ENCODE measurements at regions not wholly inside any gene's neighbourhood (a gene's known extent, or its start where the extent isn't known, plus 50 kb on each side); places are given as distances from the start of the nearest gene placed in this dataset.
A peak's percentile ranks its signal among the peaks of the same experiment; 100 is the strongest.

DNA sequence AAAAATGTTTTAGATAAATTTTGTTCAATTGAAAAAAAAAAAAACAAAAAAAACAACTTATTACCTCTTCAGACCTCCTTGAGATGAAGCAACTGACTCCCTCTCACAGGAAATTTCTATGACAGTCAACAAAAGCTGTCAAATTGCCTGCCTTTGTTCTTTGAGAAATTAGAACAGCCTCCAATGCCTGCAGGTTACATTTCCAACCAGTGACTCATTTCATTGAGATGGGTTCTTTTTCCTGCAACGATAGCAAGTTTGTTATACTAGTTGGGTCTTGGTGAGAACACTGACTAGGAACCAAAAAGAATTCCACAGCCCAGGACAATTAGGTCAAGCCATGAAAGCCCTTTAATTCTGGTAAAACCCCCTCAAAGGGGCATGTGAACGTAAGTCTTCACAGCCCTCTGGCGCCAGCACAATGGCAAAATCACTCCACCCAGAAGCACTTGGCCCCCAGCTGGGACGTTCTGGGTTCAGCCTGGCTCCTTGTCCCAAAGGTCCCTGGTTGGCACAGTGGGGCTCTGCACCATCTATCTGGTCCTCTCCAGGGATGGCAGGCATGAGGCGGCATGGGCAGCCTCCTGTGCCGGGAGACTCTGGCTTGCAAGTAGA is 87.0 kb downstream of the SPP2 start:
- WGBS, 2 donors, result 79 to 82% methylated on average over 6 of the region's 6 CpGs
- peak overlapping the region in 1 of 4 donors; percentile 11 for H3K27ac ChIP-seq
- no peaks in the 10 kb centered on the region for H3K9me3 ChIP-seq
- ATAC-seq, result no peak
- no peak overlapping the region for H3K4me3 ChIP-seq
- intact Hi-C loops (cut with DNase I), result loop anchor here (5.0 to 10.0 kb wide), 2 partner anchors 360 to 407 kb away; partner anchors contain the start of gene ARL4C
- peaks cover 12% of the 10 kb centered on the region for H3K4me1 ChIP-seq
- no peaks in the 10 kb centered on the region for H3K27me3 ChIP-seq
- no peaks in the 10 kb centered on the region for H3K36me3 ChIP-seq (replicated peaks in 1 of 2; ENCODE audit: insufficient read depth in 1 of 2, low read depth in 2 of 2)
- TF ChIP-seq, protein P1, sequence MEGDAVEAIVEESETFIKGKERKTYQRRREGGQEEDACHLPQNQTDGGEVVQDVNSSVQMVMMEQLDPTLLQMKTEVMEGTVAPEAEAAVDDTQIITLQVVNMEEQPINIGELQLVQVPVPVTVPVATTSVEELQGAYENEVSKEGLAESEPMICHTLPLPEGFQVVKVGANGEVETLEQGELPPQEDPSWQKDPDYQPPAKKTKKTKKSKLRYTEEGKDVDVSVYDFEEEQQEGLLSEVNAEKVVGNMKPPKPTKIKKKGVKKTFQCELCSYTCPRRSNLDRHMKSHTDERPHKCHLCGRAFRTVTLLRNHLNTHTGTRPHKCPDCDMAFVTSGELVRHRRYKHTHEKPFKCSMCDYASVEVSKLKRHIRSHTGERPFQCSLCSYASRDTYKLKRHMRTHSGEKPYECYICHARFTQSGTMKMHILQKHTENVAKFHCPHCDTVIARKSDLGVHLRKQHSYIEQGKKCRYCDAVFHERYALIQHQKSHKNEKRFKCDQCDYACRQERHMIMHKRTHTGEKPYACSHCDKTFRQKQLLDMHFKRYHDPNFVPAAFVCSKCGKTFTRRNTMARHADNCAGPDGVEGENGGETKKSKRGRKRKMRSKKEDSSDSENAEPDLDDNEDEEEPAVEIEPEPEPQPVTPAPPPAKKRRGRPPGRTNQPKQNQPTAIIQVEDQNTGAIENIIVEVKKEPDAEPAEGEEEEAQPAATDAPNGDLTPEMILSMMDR (IDR thresholded peaks at IDR 0.05), result no peak
- no peak for TF ChIP-seq POLR2A (IDR thresholded peaks at IDR 0.05)
- DNase-seq, result no peak

DNA sequence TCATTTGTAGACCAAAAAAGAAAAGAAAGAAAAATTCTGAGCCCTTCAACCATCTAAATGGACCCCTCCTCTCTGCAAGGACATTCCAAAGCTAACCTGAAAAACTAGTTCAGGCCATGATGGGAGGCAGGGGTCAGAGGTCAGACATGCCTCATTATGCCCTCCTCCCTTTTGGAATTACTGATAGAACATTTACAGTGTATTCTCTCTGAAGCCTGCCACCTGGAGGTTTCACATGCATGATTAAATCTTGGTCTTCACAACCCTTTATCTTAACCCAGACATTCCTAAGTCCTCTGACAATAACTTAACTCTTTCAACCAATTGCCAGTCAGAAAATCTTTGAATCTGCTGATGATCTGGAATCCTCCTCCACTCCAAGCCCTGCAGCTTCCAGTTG is 86.0 kb downstream of the SPP2 start:
- ATAC-seq, result no peak
- Histone ChIP-seq H3K4me3 (no peak overlapping the region), H3K27ac (no peak overlapping the region), H3K27me3 (no peaks in the 10 kb centered on the region), H3K9me3 (no peaks in the 10 kb centered on the region), H3K36me3 (replicated peaks in 1 of 2; ENCODE audit: insufficient read depth in 1 of 2, low read depth in 2 of 2) (no peaks in the 10 kb centered on the region), H3K4me1 (peaks cover 12% of the 10 kb centered on the region)
- intact Hi-C loops (cut with DNase I), result loop anchor here (5.0 to 10.0 kb wide), 2 partner anchors 361 to 408 kb away; partner anchors contain the start of gene ARL4C
- peak in 1 of 4 donors; percentile 13 for DNase-seq
- no peak for TF ChIP-seq POLR2A (IDR thresholded peaks at IDR 0.05)
- TF ChIP-seq, protein P1 (IDR thresholded peaks at IDR 0.05), result no peak

DNA sequence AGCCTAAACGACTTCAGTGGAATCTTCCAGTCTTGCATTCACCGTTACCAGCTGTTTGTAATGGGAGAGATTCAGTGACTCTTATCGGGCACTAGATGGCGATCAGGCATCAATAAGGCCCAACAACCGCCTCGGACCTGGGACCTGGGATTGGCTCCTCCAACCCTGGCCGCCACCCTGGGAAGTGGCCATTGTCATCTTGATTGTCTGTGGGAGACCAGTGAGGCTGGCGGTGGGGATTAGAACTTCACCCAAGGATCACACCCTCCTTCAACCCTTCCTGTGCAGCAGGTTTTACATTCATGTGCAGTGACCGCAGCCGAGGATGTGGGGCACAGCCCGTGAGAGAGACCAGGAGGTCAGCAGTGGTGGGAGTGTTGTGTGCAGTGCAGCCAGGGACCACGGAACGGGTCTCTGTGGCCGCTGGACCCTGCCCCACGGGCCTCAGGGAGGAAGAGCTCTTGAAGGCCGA is 85.3 kb downstream of the SPP2 start:
- Histone ChIP-seq H3K36me3 (replicated peaks in 1 of 2; ENCODE audit: insufficient read depth in 1 of 2, low read depth in 2 of 2) (no peaks in the 10 kb centered on the region), H3K4me3 (no peak overlapping the region), H3K27ac (no peak overlapping the region), H3K27me3 (no peaks in the 10 kb centered on the region), H3K4me1 (peaks cover 12% of the 10 kb centered on the region), H3K9me3 (no peaks in the 10 kb centered on the region)
- ATAC-seq, result peak; percentile 72
- TF ChIP-seq POLR2A (IDR thresholded peaks at IDR 0.05), result no peak
- TF ChIP-seq, protein P1 (IDR thresholded peaks at IDR 0.05), result peak; percentile 34 to 79 (median 74)
- peak; percentile 50 to 58 (median 54) for DNase-seq
- intact Hi-C loops (cut with DNase I), result loop anchor here (5.0 to 10.0 kb wide), 2 partner anchors 362 to 409 kb away; partner anchors contain the start of gene ARL4C
- 32 to 41% methylated on average over 10 to 16 of the region's 16 CpGs for WGBS, 2 donors

DNA sequence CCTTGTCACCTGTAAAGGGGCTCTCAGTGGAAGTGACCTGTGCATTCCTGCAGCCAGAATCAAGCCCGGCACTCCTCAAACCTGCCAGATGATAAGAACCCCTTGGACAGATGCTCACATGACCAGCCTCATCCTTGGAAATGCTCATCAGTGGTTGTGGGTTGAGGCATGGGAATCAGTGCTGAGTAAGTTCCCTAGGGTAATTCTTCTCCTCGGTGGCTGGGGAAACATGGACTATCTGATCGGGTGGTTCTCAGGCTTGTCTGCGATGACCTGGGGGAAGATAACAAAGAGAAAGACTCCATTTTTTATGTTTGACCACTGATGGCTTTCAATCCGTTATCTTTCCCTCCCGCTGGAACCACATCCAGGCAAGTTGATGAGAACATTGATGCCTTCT is 84.0 kb downstream of the SPP2 start:
- H3K36me3 ChIP-seq (replicated peaks in 1 of 2; ENCODE audit: insufficient read depth in 1 of 2, low read depth in 2 of 2), result no peaks in the 10 kb centered on the region
- DNase-seq (no peak), ATAC-seq (no peak)
- H3K27ac ChIP-seq, result no peak overlapping the region
- 74 to 81% methylated on average over 6 of the region's 6 CpGs for WGBS, 2 donors
- no peak for TF ChIP-seq POLR2A (IDR thresholded peaks at IDR 0.05)
- TF ChIP-seq, protein P1 (IDR thresholded peaks at IDR 0.05), result no peak
- H3K9me3 ChIP-seq, result no peaks in the 10 kb centered on the region
- H3K27me3 ChIP-seq, result no peaks in the 10 kb centered on the region
- no peak overlapping the region for H3K4me3 ChIP-seq
- intact Hi-C loops (cut with DNase I), result loop anchor here (10.0 kb wide), 1 partner anchor 410 kb away; no protein-coding TSS in a partner anchor
- H3K4me1 ChIP-seq, result peaks cover 12% of the 10 kb centered on the region

DNA sequence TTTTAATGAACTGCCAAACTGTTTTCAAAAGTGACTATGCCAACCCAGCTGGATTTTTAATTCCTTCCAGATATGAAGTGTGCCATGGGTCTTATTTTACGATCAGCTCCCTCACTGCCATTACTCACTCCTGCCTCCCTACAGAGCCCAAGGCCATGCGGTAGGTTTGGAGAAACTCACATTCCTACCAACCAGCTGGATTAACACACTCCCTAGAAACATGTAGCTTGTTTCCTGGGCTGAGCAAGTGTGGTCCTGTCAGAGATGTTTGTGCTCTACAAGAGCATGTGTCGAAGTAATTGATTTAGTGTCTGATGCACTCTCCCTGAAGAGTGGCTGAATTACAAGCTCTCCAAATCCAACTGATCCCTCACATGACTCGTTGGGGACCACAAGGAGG is 82.5 kb downstream of the SPP2 start:
- DNase-seq (no peak), ATAC-seq (no peak)
- Histone ChIP-seq H3K36me3 (replicated peaks in 1 of 2; ENCODE audit: insufficient read depth in 1 of 2, low read depth in 2 of 2) (no peaks in the 10 kb centered on the region), H3K4me1 (peaks cover 12% of the 10 kb centered on the region), H3K27ac (no peak overlapping the region), H3K27me3 (no peaks in the 10 kb centered on the region), H3K4me3 (no peak overlapping the region), H3K9me3 (no peaks in the 10 kb centered on the region)
- TF ChIP-seq POLR2A (IDR thresholded peaks at IDR 0.05), result no peak
- TF ChIP-seq, protein P1 (IDR thresholded peaks at IDR 0.05), result no peak
- WGBS, 2 donors, result 67 to 73% methylated on average over 4 of the region's 4 CpGs
- intact Hi-C loops (cut with DNase I), result loop anchor here (10.0 kb wide), 1 partner anchor 412 kb away; no protein-coding TSS in a partner anchor

Data from body of pancreas (tissue), 4 donors.